ENCODE measurements at regions not wholly inside any gene's neighbourhood (a gene's known extent, or its start where the extent isn't known, plus 50 kb on each side); places are given as distances from the start of the nearest gene placed in this dataset.
A peak's percentile ranks its signal among the peaks of the same experiment; 100 is the strongest.
"Not testable (repeated sequence)": the region's sequence is repeated elsewhere in the genome, so short reads cannot be mapped to it uniquely, and the experiment has no call there.

DNA sequence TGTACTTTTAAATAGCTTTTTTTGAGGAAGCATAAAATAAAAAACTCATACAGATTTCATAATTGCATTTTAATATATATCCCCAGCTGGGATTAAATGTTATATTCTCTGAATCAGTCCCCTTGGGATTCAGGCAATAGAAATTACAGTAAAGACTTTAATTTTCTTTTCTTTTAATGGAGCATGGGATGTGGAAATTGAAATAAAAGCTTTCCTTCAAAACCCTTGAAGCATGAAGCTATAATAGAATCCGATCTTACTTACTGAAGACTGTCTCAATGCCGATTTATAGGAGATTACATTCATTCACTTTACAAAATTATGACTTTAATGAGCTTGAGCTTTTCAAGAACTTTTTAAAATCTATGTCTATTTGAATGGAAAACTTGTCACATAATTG lies 243.4 kb downstream of the SPRY2 start:
- H3K4me1 Mint-ChIP-seq, result no peaks in the 10 kb centered on the region
- peaks cover 0 to 9% of the 10 kb centered on the region in 2 donors for H3K9me3 Mint-ChIP-seq
- H3K27me3 Mint-ChIP-seq, result no peaks in the 10 kb centered on the region
- no peak overlapping the region for H3K4me3 Mint-ChIP-seq
- no peak for DNase-seq
- H3K27ac Mint-ChIP-seq, result no peak overlapping the region
- no peak for ATAC-seq

GRCh38 chr13:80096383-80096782 lies 244.5 kb downstream of the SPRY2 start:
- Mint-ChIP-seq H3K4me3 (no peak overlapping the region), H3K9me3 (peaks cover 0 to 11% of the 10 kb centered on the region in 2 donors), H3K4me1 (no peaks in the 10 kb centered on the region), H3K27me3 (no peaks in the 10 kb centered on the region), H3K27ac (no peak overlapping the region)
- ATAC-seq (no peak), DNase-seq (no peak)

DNA sequence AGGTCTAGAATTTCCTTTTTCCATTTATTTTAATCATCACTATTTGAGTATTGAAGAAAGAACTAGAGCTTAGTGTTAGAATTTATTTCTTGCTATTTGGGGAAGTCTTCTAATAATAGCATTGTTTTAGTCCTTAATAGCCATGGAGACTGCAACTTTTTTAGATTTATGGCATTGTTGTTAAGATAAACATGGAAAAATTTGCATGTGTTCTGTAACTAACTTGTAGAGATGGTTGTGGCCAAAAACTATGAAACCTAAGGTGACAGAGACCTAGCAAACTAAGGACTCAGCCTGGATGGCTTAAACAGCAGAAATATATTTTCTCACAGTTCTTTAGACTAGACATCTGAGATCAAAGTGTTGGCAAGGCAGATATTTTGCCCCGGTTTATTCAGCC lies 246.4 kb downstream of the SPRY2 start:
- Mint-ChIP-seq H3K9me3 (peaks cover 0 to 11% of the 10 kb centered on the region in 2 donors), H3K27me3 (no peaks in the 10 kb centered on the region), H3K4me3 (no peak overlapping the region), H3K27ac (no peak overlapping the region), H3K4me1 (no peaks in the 10 kb centered on the region)
- ATAC-seq (no peak), DNase-seq (no peak)

- Mint-ChIP-seq H3K4me1 (no peaks in the 10 kb centered on the region), H3K27me3 (no peaks in the 10 kb centered on the region), H3K9me3 (peaks cover 0 to 11% of the 10 kb centered on the region in 2 donors), H3K27ac (no peak overlapping the region), H3K4me3 (no peak overlapping the region)
- ATAC-seq, result no peak
- no peak for DNase-seq
Measured at GRCh38 chr13:80093888-80094287, 247.0 kb downstream of the SPRY2 start.

DNA sequence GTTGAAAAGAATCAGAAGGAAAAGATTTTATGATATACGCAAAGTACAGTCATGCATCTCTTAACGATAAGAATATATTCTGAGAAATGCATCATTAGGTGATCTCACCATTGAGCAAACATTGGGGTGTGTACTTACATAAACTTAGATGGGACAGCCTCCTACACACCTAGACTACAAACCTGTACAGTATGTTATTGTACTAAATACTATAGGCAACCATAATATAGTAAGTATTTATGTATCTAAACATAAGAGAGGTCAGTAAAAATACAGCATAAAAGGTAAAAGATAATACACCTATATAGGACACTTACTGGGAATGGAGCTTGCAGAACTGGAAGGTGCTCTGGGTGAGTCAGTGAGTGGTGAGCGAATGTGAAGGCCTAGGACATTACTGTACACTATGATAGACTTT lies 254.6 kb downstream of the SPRY2 start:
- H3K27me3 Mint-ChIP-seq, result no peaks in the 10 kb centered on the region

DNA sequence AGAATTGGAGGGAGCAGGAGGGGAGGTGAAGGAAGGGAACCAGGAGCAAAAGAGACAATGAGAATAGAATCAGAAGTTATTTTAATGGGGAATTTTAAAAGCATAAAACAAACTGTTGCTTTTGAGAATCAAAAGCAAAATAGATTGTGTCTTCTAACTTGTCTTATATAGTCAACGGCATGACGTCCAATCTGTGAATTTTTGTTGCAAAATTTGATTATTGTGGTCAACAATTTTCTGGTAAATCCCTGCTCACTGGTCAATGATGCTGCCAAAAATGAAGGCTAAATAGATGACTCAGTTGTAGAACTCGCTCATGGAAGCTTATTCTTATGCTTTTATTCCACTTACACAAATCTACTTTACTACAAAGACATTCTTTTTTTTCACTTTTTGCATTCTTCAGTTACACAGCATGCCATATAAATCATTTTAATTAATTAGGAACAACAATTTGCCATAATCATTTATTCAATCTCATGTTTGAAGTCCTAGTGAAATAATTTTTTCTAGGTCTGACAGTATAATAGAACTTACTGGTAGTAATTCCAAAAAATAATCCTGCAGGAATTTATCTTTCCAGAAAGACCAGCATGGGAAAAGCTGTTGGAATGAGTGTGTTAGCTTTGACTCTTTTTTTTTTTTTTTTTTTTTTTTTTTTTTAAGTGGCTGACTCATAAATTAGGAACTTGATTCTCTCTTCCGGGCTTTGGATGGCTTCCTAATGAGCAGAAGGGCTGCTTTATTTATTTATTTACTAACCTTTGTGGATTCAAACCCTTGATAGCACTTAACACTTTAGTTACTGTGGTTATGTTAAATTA lies 256.9 kb downstream of the SPRY2 start:
- no peak overlapping the region for H3K4me3 Mint-ChIP-seq
- no peaks in the 10 kb centered on the region for H3K4me1 Mint-ChIP-seq
- H3K27ac Mint-ChIP-seq, result no peak overlapping the region
- H3K27me3 Mint-ChIP-seq, result no peaks in the 10 kb centered on the region
- no peaks in the 10 kb centered on the region for H3K9me3 Mint-ChIP-seq
- DNase-seq, result no peak
- no peak for ATAC-seq

More for the DNA sequence above, 254.6 kb downstream of the SPRY2 start:
- no peak overlapping the region for H3K4me3 Mint-ChIP-seq
- no peak for DNase-seq
- no peak overlapping the region for H3K27ac Mint-ChIP-seq
- no peaks in the 10 kb centered on the region for H3K4me1 Mint-ChIP-seq
- H3K9me3 Mint-ChIP-seq, result no peaks in the 10 kb centered on the region
- ATAC-seq, result no peak

DNA sequence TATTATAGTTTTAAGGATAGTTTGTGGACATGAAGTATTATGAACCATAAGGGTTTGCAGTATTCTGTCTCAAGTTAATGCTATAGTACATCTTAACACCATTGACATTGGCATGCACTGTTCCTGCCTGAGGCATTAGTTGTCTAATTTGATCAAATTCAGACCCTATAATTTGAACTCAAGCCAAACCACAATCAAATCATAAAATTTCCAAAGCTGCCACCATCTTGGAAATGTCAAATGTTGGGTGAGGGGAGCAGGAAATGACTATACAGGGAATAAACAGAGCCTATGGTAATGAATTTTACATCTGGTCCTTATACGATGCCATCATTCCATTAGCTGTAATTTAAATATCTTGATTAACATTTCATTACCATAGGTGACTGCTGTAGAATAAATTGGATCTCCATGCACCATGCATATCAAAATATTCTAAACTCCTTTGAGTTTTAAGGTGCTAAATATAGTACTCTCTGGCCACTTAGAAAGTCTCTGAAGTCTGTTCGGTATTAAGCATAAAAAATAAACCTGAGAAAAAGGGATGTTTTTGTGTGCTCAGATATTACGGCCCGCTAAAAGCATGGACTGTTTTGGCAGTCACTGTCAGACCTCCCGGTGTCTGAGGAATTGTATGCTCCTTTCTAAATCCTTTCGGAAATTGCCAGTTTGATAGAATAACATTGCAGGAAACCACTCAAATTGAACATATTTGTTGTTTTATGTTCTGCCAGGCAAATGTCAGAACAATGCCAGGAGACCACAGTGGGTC lies 257.7 kb downstream of the SPRY2 start:
- H3K27me3 Mint-ChIP-seq, result no peaks in the 10 kb centered on the region
- no peak overlapping the region for H3K27ac Mint-ChIP-seq
- ATAC-seq (no peak), DNase-seq (no peak)
- no peak overlapping the region for H3K4me3 Mint-ChIP-seq
- no peaks in the 10 kb centered on the region for H3K9me3 Mint-ChIP-seq
- H3K4me1 Mint-ChIP-seq, result no peaks in the 10 kb centered on the region

DNA sequence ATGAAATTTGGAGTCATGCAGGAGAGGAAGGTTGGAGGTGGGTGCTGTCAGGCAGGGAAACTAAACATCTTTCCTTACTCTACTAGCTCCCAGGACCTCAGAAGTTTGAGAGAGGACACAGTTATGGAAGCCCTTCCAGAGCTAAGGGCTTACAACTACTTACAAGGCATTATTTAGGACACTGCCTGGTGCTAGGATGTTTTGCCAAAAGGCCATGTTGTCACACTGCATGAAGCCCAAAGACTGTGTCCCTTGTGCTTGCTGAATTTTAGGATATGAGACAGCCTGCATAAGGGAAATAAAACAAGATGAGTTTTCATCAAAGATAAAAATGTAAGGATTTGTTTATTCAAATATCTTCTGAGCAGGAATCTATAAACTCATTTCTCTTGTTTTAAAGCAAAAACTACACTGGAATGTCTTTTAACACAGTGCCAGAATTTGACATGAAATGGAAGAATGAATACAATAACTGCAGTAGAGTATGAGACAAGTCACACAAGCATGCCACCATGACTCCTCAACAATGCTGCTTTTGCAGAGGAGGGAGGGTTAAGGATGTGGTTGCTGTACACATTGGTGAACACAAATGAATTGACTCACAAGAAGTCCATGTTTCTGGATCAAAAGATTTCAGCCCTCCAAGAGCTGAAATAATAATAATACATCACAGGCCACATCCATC lies 258.4 kb downstream of the SPRY2 start:
- Mint-ChIP-seq H3K9me3 (no peaks in the 10 kb centered on the region), H3K27me3 (no peaks in the 10 kb centered on the region), H3K4me1 (no peaks in the 10 kb centered on the region), H3K27ac (peak overlapping the region in 1 of 2 donors; percentile 71), H3K4me3 (no peak overlapping the region)
- no peak for DNase-seq
- ATAC-seq, result no peak

GRCh38 chr13:80074811-80075210 lies 266.1 kb downstream of the SPRY2 start:
- no peak overlapping the region for H3K27ac Mint-ChIP-seq
- ATAC-seq, result no peak

GRCh38 chr13:80074143-80074752 lies 266.7 kb downstream of the SPRY2 start:
- no peak for DNase-seq
- no peak for ATAC-seq
- H3K27me3 Mint-ChIP-seq, result no peaks in the 10 kb centered on the region
- no peak overlapping the region for H3K27ac Mint-ChIP-seq
- H3K4me1 Mint-ChIP-seq, result no peaks in the 10 kb centered on the region
- peaks cover 0 to 6% of the 10 kb centered on the region in 2 donors for H3K9me3 Mint-ChIP-seq
- no peak overlapping the region for H3K4me3 Mint-ChIP-seq

More at GRCh38 chr13:80074811-80075210, 266.1 kb downstream of the SPRY2 start:
- H3K4me3 Mint-ChIP-seq, result no peak overlapping the region
- H3K9me3 Mint-ChIP-seq, result peaks cover 0 to 6% of the 10 kb centered on the region in 2 donors
- H3K27me3 Mint-ChIP-seq, result no peaks in the 10 kb centered on the region
- no peak for DNase-seq
- no peaks in the 10 kb centered on the region for H3K4me1 Mint-ChIP-seq

DNA sequence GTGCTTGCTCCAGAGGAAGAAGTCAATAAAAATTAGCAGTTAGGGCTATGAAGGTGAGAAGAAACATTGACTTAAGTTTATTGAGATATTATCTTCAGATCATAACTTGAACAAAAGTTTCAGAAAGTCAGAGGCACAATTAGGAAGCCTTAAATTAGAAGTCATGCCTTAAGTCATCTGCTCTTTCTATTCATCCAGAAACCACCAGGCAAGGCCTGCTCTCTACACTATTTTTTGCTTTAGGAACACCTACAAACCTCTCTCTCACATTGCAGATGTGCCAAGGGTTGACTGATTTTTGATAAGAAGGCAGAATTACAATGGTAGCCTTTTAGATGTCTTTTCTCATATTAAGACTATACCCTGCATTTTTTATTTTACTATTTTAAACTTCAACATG lies 268.7 kb downstream of the SPRY2 start:
- ATAC-seq (no peak), DNase-seq (no peak)
- Mint-ChIP-seq H3K4me1 (no peaks in the 10 kb centered on the region), H3K27ac (no peak overlapping the region), H3K9me3 (peaks cover under 1 to 6% of the 10 kb centered on the region in 2 donors), H3K4me3 (no peak overlapping the region), H3K27me3 (no peaks in the 10 kb centered on the region)

GRCh38 chr13:80070024-80070703 lies 270.8 kb downstream of the SPRY2 start:
- Mint-ChIP-seq H3K4me1 (no peaks in the 10 kb centered on the region), H3K4me3 (no peak overlapping the region), H3K9me3 (peaks cover 4 to 6% of the 10 kb centered on the region in 2 donors), H3K27me3 (no peaks in the 10 kb centered on the region), H3K27ac (no peak overlapping the region)
- DNase-seq (no peak), ATAC-seq (no peak)

GRCh38 chr13:80069374-80069773 lies 271.6 kb downstream of the SPRY2 start:
- Mint-ChIP-seq H3K4me1 (no peaks in the 10 kb centered on the region), H3K4me3 (no peak overlapping the region)
- ATAC-seq, result no peak

DNA sequence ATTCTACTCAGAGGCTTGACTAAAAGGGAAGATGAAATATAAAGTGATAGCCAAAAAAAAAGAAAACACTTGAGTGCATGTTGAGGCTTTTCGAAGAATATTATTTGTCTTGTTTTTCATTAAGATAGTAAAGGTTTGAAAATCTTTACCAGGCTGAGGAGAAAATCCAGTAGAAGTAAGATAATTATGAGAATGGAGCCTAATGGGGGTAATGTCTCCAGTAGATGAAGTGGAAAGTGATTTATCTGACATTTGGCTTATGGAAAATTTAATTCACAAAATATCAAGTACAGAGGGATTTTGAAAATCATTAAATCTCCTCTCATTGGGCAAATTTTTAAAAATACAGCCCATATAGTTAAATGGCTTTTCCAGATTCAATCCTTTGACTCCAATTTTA lies 274.9 kb downstream of the SPRY2 start:
- Mint-ChIP-seq H3K4me1 (no peaks in the 10 kb centered on the region), H3K9me3 (peaks cover 4 to 7% of the 10 kb centered on the region in 2 donors), H3K4me3 (no peak overlapping the region), H3K27ac (no peak overlapping the region), H3K27me3 (no peaks in the 10 kb centered on the region)
- ATAC-seq (no peak), DNase-seq (no peak)

More at GRCh38 chr13:80069374-80069773, 271.6 kb downstream of the SPRY2 start:
- H3K27ac Mint-ChIP-seq, result no peak overlapping the region
- H3K9me3 Mint-ChIP-seq, result peaks cover 4 to 6% of the 10 kb centered on the region in 2 donors
- DNase-seq, result no peak
- H3K27me3 Mint-ChIP-seq, result no peaks in the 10 kb centered on the region

DNA sequence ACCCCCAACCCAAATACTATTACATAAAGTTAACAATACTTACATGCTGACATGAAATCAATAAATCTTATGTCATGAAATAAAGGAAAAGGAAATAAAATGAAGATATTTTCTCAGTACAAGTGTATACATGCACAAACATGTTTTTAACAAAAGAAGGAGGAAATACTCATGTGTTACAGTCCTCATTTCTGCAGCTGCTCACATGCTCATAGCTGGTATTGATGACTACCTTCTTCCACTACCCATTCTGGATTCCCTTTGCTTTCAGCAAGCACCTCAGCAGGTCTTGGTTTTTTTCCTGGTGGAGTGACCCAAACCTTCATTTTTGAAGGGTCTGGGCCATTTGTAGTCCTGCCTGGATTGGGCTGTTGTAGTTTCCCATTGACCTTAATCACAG lies 278.5 kb downstream of the SPRY2 start:
- H3K9me3 Mint-ChIP-seq, H3K4me3 Mint-ChIP-seq, DNase-seq, H3K4me1 Mint-ChIP-seq, H3K27ac Mint-ChIP-seq, H3K27me3 Mint-ChIP-seq, ATAC-seq: not testable (repeated sequence)

Measured in stimulated activated naive CD8-positive, alpha-beta T cell treated with anti-CD3 and anti-CD28 coated beads, Interleukin-15, amount 100 ng/mL, for 72 hours (primary cell).